Keratinocyte (primary cell): ENCODE measurements at regions not wholly inside any gene's neighbourhood (a gene's known extent, or its start where the extent isn't known, plus 50 kb on each side); places are given as distances from the start of the nearest gene placed in this dataset.
A peak's percentile ranks its signal among the peaks of the same experiment; 100 is the strongest.

Experiments
- DNase-seq: peaks from one replicate; pipeline ENCODE4 v3.0.0-alpha.2; 2011; ENCODE audit warnings: low read depth, missing footprints, low spot score
- FAIRE-seq: peaks from 2 replicates; lab custom pipeline; 2011; peaks lifted over from hg19 to GRCh38; lab: Jason Lieb, UNC
- H2AFZ ChIP-seq: 2 replicates; pipeline ENCODE4 v1.6.0; 2012; ENCODE audit warnings: low read length, control low read depth, inconsistent platforms; ENCODE audit not compliant: control insufficient read depth
- H3K27ac ChIP-seq: 2 replicates; pipeline ENCODE4 v1.5.1; 2011; ENCODE audit warnings: low read length; ENCODE audit not compliant: control insufficient read depth, insufficient read depth
- H3K27me3 ChIP-seq: 3 replicates; pipeline ENCODE4 v1.6.0; 2011; ENCODE audit warnings: low read length; ENCODE audit not compliant: control insufficient read depth, insufficient read depth; ENCODE audit errors: extremely low read depth
- H3K36me3 ChIP-seq, 2 experiments: 2 replicates in 1 of 2; 3 replicates in 1 of 2; pipeline ENCODE4 v1.5.1; 2011; ENCODE audit warnings: low read length in 2 of 2, mild to moderate bottlenecking in 1 of 2; ENCODE audit not compliant: control insufficient read depth in 2 of 2, insufficient read depth in 2 of 2; ENCODE audit errors: extremely low read depth in 1 of 2
- H3K4me1 ChIP-seq: 3 replicates; pipeline ENCODE4 v1.5.1; 2011; ENCODE audit warnings: low read length; ENCODE audit not compliant: control insufficient read depth, insufficient read depth; ENCODE audit errors: extremely low read depth
- H3K4me2 ChIP-seq: 3 replicates; pipeline ENCODE4 v1.6.0; 2011; ENCODE audit warnings: low read depth, low read length; ENCODE audit not compliant: control insufficient read depth, insufficient read depth; ENCODE audit errors: extremely low read depth
- H3K4me3 ChIP-seq, 3 experiments: fragments of 200-600 bp in 1 of 3; sonication (generic) in 1 of 3; 2 replicates in 2 of 3; 3 replicates in 1 of 3; pipeline ENCODE4 v1.5.1; 2011 to 2016; ENCODE audit warnings: low read length in 3 of 3, mild to moderate bottlenecking in 3 of 3, control low read depth in 2 of 3, inconsistent platforms in 1 of 3, low read depth in 1 of 3, mixed read lengths in 1 of 3, mixed run types in 1 of 3, moderate library complexity in 1 of 3; ENCODE audit not compliant: control insufficient read depth in 2 of 3, insufficient read depth in 2 of 3; ENCODE audit errors: extremely low read depth in 1 of 3
- H3K79me2 ChIP-seq: 2 replicates; pipeline ENCODE4 v1.6.0; 2012; ENCODE audit warnings: low read length; ENCODE audit not compliant: control insufficient read depth, insufficient read depth
- H3K9ac ChIP-seq: 3 replicates; pipeline ENCODE4 v1.6.0; 2011; ENCODE audit warnings: low read length; ENCODE audit not compliant: control insufficient read depth, insufficient read depth; ENCODE audit errors: extremely low read depth
- H3K9me1 ChIP-seq: 3 replicates; pipeline ENCODE4 v1.6.0; 2011; ENCODE audit warnings: low read length; ENCODE audit not compliant: control insufficient read depth, insufficient read depth; ENCODE audit errors: extremely low read depth
- H3K9me3 ChIP-seq: 2 replicates; pipeline ENCODE4 v1.5.1; 2012; ENCODE audit warnings: low read depth, low read length; ENCODE audit not compliant: control insufficient read depth
- H4K20me1 ChIP-seq: 3 replicates; pipeline ENCODE4 v1.6.0; 2011; ENCODE audit warnings: low read length; ENCODE audit not compliant: control insufficient read depth, insufficient read depth; ENCODE audit errors: extremely low read depth
- EZH2 ChIP-seq: IDR thresholded peaks from one replicate; pipeline ENCODE4 v1.6.1; 2012; ENCODE audit warnings: inconsistent platforms, mild to moderate bottlenecking, low read length, moderate library complexity
- dilution Hi-C: fragments of 300-500 bp; cut with MboI; formaldehyde crosslinking; loops from one replicate; pipeline ENCODE4 v1.7.0; 2020; ENCODE audit warnings: low sequenced_read_pairs; ENCODE audit not compliant: extremely low pct_ligation_motif_present
- TF ChIP-seq, protein P1 (sequence below), 3 experiments: IDR thresholded peaks in 1 of 3; conservative IDR thresholded peaks in 1 of 3; optimal IDR thresholded peaks in 1 of 3; 2 replicates in 2 of 3; 3 replicates in 1 of 3; pipeline versions ENCODE3 to v1.5.1; 2011; ENCODE audit warnings: low read length in 3 of 3, mild to moderate bottlenecking in 3 of 3, moderate library complexity in 2 of 3, control low read depth in 1 of 3, inconsistent platforms in 1 of 3; ENCODE audit not compliant: insufficient read depth in 2 of 3; ENCODE audit errors: extremely low read depth in 1 of 3

GRCh38 chr9:79390781-79391770 is 180.7 kb upstream of the TLE4 start:
- FAIRE-seq = no peak
- Histone ChIP-seq H3K4me3 (no peak overlapping the region), H3K4me2 (no peak overlapping the region), H2AFZ (no peak overlapping the region), H3K36me3 (no peaks in the 10 kb centered on the region), H3K79me2 (no peaks in the 10 kb centered on the region), H3K27ac (no peak overlapping the region), H3K27me3 (no peaks in the 10 kb centered on the region), H3K9ac (no peak overlapping the region), H3K9me1 (no peaks in the 10 kb centered on the region), H4K20me1 (no peaks in the 10 kb centered on the region), H3K4me1 (no peaks in the 10 kb centered on the region), H3K9me3 (no peaks in the 10 kb centered on the region)
- dilution Hi-C loops = no loop called here
- no peak for DNase-seq
- TF ChIP-seq, protein P1, sequence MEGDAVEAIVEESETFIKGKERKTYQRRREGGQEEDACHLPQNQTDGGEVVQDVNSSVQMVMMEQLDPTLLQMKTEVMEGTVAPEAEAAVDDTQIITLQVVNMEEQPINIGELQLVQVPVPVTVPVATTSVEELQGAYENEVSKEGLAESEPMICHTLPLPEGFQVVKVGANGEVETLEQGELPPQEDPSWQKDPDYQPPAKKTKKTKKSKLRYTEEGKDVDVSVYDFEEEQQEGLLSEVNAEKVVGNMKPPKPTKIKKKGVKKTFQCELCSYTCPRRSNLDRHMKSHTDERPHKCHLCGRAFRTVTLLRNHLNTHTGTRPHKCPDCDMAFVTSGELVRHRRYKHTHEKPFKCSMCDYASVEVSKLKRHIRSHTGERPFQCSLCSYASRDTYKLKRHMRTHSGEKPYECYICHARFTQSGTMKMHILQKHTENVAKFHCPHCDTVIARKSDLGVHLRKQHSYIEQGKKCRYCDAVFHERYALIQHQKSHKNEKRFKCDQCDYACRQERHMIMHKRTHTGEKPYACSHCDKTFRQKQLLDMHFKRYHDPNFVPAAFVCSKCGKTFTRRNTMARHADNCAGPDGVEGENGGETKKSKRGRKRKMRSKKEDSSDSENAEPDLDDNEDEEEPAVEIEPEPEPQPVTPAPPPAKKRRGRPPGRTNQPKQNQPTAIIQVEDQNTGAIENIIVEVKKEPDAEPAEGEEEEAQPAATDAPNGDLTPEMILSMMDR (optimal IDR thresholded peaks at IDR 0.05 in 1 of 3, IDR thresholded peaks at IDR 0.05 in 1 of 3, conservative IDR thresholded peaks at IDR 0.05 in 1 of 3; ENCODE audit: extremely low read depth in 1 of 3, insufficient read depth in 2 of 3, low read length in 3 of 3) = no peak
- TF ChIP-seq EZH2 = no peak

- Histone ChIP-seq H3K27me3 (no peaks in the 10 kb centered on the region), H3K4me2 (peak overlapping the region; percentile 35), H3K27ac (no peak overlapping the region), H3K4me3 (no peak overlapping the region), H3K4me1 (no peaks in the 10 kb centered on the region), H4K20me1 (no peaks in the 10 kb centered on the region), H3K9ac (no peak overlapping the region), H3K79me2 (no peaks in the 10 kb centered on the region), H3K9me1 (no peaks in the 10 kb centered on the region), H3K9me3 (no peaks in the 10 kb centered on the region), H2AFZ (peak overlapping the region; percentile 68), H3K36me3 (no peaks in the 10 kb centered on the region)
- DNase-seq = no peak
- peak; percentile 26 for FAIRE-seq
- dilution Hi-C loops = no loop called here
- TF ChIP-seq, protein P1 (optimal IDR thresholded peaks at IDR 0.05 in 1 of 3, IDR thresholded peaks at IDR 0.05 in 1 of 3, conservative IDR thresholded peaks at IDR 0.05 in 1 of 3; ENCODE audit: extremely low read depth in 1 of 3, insufficient read depth in 2 of 3, low read length in 3 of 3) = no peak
- TF ChIP-seq EZH2 = no peak
Measured at GRCh38 chr9:79395228-79395627, 176.5 kb upstream of the TLE4 start.
